Medulla oblongata (tissue), 1 donor: ENCODE measurements at regions not wholly inside any gene's neighbourhood (a gene's known extent, or its start where the extent isn't known, plus 50 kb on each side); places are given as distances from the start of the nearest gene placed in this dataset.

Experiments used
- DNase-seq: peaks from one replicate; pipeline ENCODE4 v3.0.0-alpha.2; 2015; ENCODE audit errors: extremely low spot score

DNA sequence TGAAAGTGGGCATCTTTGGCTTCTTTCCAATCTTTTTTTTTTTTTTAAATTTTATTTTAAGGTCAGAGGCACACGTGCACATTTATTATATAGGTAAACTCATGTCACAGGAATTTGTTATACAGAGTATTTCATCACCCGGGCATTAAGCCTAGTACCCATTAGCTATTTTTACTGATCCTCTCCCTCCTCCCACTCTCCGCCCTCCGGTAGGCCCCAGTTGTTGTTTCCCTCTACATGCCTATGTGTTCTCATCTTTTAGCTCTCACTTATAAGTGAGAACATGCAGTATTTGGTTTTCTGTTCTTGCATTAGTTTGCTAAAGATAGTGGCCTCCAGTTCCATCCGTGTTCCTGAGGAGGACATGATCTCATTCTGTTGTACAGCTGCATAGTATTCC, 108.5 kb downstream of the CYB561 start:
- no peak for DNase-seq

DNA sequence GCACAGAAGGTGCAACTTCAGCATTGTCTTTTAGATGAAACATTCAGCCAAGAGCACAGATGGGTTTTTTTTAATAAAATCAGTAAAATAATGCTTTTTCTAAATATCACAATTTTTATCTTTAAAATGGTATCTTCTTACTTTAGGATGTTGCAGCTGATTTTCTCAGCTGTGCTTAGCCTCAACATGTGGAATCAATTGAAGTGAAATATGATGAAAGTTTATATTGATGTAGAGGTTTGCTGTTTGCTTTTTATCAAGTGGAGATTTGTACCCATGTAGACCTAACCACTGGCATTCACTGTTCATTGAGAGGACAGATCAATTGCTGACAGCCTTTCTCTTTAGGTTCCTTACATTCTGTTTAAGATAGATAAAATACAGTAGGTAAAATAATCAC, 107.8 kb downstream of the CYB561 start:
- no peak for DNase-seq

DNA sequence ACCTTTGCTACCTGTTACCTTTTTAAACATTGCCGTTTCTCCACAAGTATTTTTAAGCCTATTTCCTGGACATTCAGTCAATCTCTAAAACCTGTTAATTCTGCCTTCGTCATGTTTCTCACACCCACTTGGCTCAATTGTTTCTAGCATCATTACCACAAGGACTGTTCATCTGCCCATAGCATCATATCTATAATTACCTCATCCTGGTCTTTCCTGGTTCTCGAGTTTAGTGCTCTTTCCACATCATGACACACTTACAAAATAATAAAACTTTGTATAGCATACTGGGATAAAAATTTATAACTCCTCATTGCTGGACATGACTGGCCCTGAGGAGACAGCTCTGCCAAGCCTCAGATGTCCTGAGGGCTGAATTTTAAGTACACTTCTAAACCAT, 104.8 kb downstream of the CYB561 start:
- DNase-seq = no peak

DNA sequence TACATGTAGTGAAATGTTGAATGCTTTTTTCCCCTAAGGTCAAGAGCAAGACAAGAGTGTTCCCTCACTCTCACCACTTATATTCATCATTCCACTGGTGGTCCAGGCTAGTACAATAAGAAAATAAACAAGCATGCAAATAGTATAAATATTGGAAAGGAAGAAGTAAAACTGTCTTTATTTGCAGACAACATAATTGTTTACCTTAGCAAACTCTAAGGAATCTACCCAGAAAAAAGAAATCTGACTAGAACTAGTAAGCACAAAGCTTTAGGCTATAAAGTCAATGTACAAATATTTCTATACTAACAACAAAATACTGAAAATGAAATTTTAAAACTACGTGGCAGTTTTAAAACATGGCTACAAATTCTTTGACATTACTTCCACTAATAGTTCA, 101.7 kb downstream of the CYB561 start:
- DNase-seq = no peak

DNA sequence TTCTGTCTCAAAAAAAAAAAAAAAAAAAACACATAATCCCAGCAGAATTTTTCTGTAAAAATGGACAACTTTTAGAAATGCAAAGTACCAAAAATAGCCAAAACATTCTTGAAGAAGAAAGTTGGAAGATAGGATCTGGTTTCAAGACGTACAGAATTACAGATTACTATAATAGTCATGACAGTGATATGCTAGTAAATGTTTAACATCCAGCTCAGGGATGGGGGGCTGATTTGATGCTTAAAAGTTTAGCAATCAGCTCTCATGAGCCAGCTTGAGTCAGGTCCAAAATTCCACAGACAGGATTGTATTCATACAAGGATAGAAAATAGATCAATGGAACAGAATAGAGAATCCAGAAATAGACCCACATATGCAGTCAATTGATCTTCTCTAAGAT, 100.5 kb downstream of the CYB561 start:
- no peak for DNase-seq

DNA sequence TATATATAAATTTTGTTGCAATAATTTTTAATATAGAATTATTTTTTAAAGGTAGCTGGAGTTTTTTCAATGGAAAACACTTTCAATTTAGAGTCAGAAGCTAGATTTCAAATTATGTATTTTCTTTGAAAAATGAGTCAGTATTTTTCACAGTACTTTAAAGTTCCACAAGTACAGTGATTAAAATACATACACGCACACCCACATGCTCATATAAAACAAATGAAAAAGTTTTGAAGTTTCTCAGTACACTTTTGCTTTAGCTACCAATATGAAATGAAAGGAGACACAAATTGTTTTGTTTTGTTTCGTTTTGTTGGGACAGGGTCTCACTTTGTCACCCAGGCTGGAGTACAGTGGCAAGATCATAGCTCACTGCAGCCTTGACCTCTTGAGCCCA, 98.6 kb downstream of the CYB561 start:
- DNase-seq = no peak

DNA sequence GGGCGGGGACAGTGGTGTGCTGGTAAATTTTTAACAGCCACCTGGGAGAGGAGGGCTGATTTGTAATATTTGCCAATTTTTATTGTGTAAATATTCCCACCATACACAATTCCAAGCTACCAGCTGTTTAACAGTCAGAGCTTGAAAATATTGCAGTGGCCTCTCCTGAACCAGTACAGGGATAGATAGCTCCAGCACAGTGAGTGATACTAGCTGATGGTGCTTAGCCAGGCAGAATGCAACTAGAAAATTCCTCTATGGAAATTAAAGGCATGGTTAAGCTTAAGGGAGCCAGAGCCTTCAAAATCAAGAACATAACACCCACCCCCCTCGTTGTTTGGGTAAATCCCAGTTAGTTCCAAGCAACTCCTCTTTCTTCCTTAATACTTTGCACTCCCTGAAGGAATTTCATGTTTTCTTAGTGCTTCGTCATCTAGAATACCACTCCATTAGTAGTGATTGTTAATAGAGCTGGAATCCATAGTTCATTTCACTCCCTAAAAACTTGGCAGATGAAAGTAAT, 96.6 kb downstream of the CYB561 start:
- DNase-seq = no peak

DNA sequence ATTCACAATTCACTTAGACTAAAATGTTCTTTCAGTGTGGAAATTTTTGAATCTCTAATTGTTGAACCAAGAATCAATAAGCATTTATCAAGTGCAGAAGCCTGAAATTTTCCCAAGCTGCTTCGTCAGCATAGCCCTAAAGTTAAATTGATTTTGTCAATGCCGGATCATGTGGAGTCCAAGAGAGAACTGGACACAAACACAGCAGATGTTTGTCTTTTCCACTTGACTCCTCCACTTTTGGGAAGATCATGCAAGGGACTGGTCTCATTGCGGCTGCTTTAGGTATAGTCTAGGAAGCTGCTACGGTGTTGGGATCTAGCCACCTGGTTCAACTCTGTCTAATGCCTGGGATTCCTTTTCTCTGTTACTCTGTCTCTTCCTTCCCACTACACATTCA, 95.7 kb downstream of the CYB561 start:
- DNase-seq = no peak

DNA sequence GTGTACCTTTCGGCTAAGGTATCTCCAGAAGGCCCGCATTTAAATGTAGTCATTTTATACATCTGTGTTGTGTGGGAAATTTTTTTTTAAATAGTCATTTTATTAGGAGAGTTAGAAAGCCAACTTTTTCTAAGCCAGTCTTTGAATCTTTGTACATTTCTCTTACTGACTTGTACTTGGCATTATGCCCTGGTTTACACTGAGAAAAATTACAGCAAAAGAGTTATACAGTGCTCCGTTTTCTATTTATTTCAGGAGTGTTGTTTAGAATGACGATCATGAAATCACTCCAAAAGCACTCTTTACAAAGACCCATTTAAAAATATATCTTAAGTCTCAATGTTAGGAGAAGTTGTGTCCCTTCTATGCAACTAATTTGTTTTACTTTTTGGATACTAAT, 91.8 kb downstream of the CYB561 start:
- DNase-seq = no peak

DNA sequence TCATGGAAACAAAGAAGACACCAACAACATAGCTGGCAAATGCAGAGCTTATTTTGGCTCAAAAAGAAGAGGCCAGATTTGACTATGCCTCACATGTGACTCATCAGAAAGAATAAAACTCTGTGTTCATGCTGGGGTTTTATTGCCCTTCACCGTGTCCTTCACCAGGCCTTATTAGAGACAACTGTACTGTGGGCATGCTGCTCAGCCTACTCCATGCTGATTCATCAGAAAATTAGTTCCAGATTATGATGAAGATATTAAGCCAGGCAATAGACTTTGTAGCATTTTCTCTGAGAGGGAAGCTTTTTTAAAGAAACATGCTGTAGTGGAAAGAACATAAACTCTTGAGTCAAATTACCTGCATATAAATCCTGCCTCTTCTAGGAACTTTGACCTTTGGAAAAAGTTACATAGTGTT, 89.8 kb downstream of the CYB561 start:
- peak; percentile 8 for DNase-seq

DNA sequence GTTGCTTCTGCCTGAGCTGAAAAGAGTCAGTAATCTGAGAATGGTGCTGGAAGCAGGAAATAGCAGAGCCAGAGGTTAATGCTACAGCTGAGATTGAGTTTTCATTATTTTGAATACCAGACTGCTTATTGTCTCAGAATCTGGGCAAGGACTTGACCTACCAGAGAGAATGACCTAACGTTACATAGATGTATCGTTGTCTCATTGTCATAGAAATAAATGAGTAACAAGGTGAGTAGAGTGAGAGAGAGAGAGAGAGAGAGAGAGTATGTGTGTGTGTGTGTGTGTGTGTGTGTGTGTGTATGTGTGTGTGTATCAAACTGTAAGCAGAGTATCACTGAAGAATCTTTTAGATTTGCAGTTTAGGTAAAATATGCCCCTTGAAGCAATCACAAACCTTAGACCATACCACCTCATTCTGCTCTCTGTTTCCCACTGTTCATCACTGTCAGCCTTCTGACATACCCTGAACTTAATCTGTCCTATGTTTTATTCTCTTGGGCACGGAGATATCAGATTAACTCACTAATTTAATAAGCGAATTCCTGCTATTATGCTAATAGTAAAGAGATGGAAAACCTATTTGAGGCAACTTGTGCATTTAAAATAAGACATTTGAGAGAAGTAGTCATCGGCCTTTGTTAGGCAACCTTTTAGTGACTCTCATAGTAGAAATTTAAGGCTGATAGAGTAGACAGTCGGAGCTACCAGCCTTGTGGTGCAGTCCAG, 87.8 kb downstream of the CYB561 start:
- DNase-seq = no peak

DNA sequence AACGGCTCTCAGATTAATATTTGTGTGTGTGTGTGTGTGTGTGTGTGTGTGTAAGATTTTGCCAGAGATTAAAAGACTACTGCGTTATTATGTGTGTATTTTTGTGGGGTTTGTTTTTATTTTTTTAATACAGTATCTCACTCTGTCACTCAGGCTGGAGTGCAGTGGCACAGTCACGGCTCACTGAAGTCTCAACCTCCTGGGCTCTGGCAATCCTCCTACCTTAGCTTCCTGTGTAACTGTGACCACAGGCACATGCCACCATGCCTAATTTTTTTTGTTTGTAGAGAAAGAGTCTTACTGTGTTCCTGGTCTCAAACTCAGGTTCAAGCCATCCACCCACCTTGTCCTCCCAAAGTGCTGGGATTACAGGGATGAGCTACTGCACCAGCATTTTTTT, 87.2 kb downstream of the CYB561 start:
- no peak for DNase-seq

DNA sequence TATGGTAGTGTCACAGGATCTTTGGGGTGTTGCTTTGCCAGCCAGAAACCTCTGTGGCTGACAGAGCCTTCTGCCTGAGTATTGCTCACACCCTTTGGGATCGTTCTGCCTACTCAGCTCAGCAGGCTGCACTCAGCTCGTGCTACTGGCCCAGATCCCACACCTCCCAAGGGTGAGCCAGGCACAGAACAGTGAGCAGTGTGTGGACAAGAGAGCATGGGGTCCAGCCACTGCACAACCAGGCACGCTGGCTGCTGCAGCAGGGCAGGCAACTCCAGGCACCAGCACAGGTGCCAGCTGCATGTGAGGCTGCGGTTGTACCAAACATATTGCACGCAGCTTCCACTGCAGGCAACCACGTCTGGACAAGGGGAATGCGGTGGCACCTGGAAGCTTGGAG, 84.9 kb downstream of the CYB561 start:
- no peak for DNase-seq

DNA sequence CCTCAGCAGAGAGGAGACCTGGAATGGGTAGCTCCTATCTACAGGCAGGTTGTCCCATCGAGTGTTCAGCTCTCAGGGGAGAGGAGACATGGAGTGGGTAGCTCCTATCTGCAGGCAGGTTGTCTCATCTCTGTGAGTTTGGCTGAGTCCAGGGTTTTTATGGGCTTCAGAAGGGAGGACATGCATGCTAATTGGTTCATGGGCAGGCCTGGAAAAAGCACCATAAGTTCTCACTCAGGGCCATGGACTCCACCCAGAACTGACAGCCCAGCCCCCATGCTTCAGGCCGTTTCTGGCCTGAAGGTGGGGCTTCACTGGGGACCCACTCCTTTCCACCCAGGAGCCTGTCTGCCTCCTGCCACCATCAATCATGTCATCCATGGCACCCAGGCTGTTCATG, 84.0 kb downstream of the CYB561 start:
- no peak for DNase-seq

DNA sequence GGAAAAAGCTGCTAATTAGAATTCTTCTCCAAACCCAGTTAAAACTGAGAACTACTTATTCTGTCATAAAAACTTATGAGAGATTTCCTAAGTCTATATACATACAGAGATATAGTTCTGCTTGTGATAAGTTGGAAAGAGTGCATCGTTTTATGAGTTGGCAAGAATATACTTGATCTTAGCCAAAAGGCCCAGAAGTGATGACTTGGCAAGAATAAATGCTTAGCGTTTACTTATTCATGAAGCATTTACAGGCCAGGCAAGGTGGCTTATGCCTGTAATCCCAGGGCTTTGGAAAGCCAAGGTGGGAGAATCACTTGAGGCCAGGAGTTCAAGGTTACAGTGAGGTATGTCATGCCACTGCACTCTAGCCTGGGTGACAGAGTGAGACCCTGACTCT, 81.7 kb downstream of the CYB561 start:
- DNase-seq = no peak

DNA sequence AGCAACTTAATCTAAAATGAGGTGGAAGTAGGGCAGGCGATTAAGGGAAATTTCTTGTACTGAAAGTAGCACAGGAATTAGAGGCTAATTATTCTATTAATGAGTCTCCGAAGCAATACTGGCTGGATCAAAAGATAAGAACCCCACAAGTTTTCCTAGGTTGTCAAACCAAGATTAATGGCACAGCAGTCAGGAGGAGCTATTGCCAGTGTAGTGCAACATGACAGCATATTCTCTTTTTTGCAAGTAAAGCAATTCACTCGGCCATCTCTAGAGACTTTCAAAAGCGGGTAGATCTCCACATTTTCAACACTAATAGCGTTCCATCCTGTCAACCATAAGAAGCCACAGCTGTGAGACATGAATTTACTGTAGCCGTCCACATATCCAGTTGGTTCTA, 81.2 kb downstream of the CYB561 start:
- DNase-seq = no peak

DNA sequence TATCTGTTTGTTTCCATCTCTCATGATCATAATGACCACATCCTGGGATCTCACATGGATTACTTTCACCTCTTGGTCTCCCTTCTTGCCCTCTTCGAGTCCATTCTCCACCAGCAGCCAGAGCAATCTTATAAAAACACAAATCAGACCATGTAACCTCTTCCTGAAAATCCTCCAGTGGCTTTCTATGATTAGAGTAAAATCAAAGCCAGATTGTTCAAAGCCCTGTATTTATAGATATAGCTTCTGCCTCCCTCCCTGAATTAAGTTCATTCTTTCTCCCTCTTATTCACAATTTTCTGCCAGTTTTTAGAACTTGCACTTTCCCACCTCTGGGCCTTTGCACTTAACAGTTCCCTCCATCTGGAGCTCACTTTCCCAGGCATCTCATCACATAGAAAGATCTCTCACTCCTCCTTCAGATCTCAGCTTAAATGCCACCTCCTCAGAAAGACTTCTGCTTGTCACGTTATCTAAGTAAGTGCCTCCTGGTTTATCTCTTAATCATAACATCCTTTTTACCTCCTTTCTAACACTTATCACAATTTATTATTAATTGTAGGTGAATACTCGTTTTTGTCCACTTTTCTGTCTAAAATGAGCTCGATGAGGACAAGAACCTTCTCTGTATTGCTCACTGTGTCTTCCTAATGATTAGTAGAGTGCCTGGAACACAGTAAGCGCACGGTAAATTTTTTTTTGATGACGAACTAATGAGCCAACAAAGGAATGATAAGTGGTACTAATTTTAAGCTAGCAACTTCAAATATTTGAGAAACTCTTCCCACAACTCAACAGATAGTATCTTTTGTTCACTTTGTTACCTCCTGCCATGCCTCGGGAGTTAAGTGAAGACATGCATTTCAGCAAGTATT, 80.5 kb downstream of the CYB561 start:
- no peak for DNase-seq

DNA sequence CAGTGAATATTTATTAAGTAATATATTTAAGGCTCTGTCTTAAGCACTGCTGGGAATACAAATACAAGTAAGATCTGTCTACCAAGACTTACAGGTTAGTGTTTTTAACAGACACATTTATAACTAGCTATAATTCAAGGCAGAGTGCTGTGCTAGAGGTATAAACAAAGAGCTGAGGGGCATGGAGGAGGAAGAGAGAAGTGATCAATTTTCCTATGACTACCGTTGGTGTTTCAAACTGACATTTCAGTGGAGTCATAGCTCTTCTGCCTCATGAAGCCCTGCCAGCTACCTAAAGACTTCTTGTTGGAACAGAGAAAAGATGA, 79.9 kb downstream of the CYB561 start:
- no peak for DNase-seq

DNA sequence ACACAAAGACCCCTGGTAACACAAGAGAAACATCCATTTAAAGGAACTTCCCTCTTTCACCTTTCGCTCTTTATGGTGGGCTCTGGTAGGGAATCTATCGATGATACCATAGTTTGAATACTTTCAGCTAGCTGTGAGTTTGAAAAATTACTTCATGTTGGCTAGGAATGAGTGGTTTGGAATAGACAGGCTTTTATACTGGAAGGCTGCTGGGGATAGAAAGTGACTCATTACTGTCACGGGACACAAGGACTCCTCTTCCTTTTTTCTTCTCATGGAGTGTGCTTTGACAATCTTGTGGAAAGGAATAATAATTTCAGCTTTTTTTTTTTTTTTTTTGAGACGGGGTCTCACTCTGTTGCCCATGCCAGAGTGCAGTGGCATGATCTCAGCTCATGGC, 76.9 kb downstream of the CYB561 start:
- DNase-seq = peak; percentile 12

DNA sequence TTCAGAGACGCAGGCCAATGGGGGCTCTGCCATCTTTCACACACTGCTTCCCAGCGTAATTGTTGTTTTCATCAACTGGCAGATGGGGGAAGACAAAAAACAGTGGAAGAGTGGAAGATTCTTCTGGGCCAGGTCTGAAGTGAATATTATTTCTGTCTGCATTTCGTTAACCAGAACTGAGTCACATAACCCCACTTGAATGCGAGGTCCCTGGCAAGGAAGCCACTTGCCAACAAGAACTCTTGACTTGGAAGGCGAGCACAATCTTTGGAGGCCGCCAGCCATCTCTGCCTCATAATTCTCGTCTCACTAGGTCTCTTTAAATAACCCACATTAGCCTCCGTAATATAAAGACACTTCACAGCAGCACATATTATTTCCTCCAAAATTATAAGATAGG, 75.4 kb downstream of the CYB561 start:
- DNase-seq = no peak

DNA sequence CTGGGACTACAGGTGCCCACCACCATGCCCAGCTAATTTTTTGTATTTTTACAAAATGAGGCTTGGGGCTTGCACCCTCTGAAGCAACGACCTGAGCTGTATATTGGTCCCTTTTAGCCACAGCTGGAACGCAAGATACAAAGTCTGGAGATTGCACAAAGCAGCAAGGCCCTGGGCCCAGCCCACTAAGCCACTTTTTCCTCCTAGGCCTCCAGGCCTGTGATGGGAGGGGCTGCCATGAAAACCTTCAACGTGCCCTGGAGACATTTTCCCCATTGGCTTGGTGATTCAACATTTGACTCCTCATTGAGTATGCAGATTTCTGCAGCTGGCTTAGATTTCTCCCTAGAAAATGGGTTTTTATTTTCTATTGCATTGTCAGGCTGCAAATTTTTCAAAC, 69.2 kb downstream of the CYB561 start:
- DNase-seq = no peak

DNA sequence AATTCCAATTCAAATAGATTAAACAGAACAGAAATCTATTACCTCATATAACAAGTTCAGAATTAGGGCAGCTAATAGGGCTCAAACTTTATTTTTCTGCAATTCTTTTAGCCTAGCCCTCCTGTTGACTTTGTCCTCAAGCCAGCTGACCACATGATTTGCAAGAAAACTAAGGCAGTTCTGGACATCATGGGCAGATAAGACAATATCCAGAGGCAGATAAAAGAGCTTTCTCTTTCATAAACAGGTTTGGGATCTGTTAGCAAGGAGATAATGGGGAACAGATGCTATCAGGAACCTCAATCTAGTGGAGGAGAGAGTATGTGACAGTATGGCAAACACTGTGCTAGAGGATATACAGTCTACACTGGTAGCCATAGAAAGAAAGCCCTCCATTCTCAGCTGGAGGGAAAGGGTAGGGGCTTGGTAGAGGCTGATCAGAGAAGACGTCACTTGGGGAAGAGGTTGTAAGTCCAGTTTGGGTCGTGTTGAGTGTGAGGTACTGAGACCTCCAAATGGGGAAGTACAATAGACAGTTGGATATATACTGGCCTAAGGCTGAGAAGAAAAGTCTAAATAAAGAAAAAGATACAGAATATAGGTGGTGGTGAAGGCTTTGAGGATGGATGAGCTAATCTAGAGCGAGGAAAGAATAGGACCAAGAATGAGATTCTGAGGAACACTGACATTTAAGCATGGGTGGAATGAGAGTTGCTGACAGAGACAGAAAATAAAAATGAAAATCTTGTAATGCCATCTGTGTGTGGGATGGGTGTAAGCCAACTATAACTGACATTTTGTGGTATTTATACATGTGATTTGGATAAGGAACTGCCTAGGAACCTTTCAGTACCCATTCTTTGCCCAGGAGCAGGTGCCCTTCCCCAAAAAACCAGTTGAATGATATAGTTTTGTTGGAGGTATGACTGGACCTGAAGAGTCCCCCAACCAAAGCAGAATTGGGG, 67.4 kb downstream of the CYB561 start:
- no peak for DNase-seq
